Activated CD4-positive, alpha-beta T cell treated with anti-CD3 and anti-CD28 coated beads, Interleukin-2, amount 50 U/mL, for 48 hours (primary cell): ENCODE measurements at regions not wholly inside any gene's neighbourhood (a gene's known extent, or its start where the extent isn't known, plus 50 kb on each side); places are given as distances from the start of the nearest gene placed in this dataset.
"Not testable (repeated sequence)": the region's sequence is repeated elsewhere in the genome, so short reads cannot be mapped to it uniquely, and the experiment has no call there.

Experiments
- DNase-seq, 2 experiments: peaks; one replicate each; pipeline ENCODE4 v3.0.0-alpha.2; 2020

- no peak for DNase-seq
Observed at GRCh38 chr2:62325398-62325797, 129.5 kb downstream of the B3GNT2 start.

GRCh38 chr2:62321380-62322289 lies 125.7 kb downstream of the B3GNT2 start:
- DNase-seq: no peak

GRCh38 chr2:62320657-62321357 lies 124.9 kb downstream of the B3GNT2 start:
- DNase-seq: no peak

- not testable (repeated sequence) for DNase-seq
Observed at GRCh38 chr2:62320137-62320536, 124.2 kb downstream of the B3GNT2 start.

- DNase-seq: no peak
Observed at GRCh38 chr2:62319070-62319469, 123.2 kb downstream of the B3GNT2 start.

GRCh38 chr2:62315476-62315875 lies 119.6 kb downstream of the B3GNT2 start:
- DNase-seq: no peak

GRCh38 chr2:62314291-62314690 lies 118.4 kb downstream of the B3GNT2 start:
- no peak for DNase-seq

GRCh38 chr2:62313449-62314227 lies 117.7 kb downstream of the B3GNT2 start:
- DNase-seq: no peak

- peak in 1 of 2 experiments; percentile 49 for DNase-seq
Observed at GRCh38 chr2:62309465-62310091, 113.7 kb downstream of the B3GNT2 start.

- no peak for DNase-seq
Observed at GRCh38 chr2:62309081-62309464, 113.2 kb downstream of the B3GNT2 start.

- DNase-seq: no peak
Observed at GRCh38 chr2:62307469-62308389, 111.8 kb downstream of the B3GNT2 start.

GRCh38 chr2:62306751-62307468 lies 111.0 kb downstream of the B3GNT2 start:
- DNase-seq: peak; percentile 45 to 63

GRCh38 chr2:62305421-62306176 lies 109.7 kb downstream of the B3GNT2 start:
- DNase-seq: peak; percentile 65 to 79

- peak; percentile 61 to 73 for DNase-seq
Observed at GRCh38 chr2:62304429-62305417, 108.8 kb downstream of the B3GNT2 start.

GRCh38 chr2:62303788-62304187 lies 107.9 kb downstream of the B3GNT2 start:
- DNase-seq: no peak

- DNase-seq: no peak
Observed at GRCh38 chr2:62302631-62303435, 106.9 kb downstream of the B3GNT2 start.

GRCh38 chr2:62300925-62301324 lies 105.0 kb downstream of the B3GNT2 start:
- DNase-seq: no peak

- no peak for DNase-seq
Observed at GRCh38 chr2:62297624-62298010, 101.7 kb downstream of the B3GNT2 start.
